Activated naive CD8-positive, alpha-beta T cell treated with anti-CD3 and anti-CD28 coated beads, Interleukin-2, amount 50 U/mL, for 24 hours (primary cell): ENCODE measurements at regions not wholly inside any gene's neighbourhood (a gene's known extent, or its start where the extent isn't known, plus 50 kb on each side); places are given as distances from the start of the nearest gene placed in this dataset.

Source experiments
- ATAC-seq: fragments of 150-1000 bp; cut with Tn5 transposase; one replicate; pipeline ENCODE4 v1.10.0; 2021
- DNase-seq: peaks from one replicate; pipeline ENCODE4 v3.0.0; 2021
- H3K27ac Mint-ChIP-seq: one replicate; pipeline ENCODE4 v1.8.0; 2021; ENCODE audit warnings: mild to moderate bottlenecking, mixed read lengths
- H3K27me3 Mint-ChIP-seq: one replicate; pipeline ENCODE4 v1.8.0; 2021; ENCODE audit warnings: mixed read lengths
- H3K36me3 Mint-ChIP-seq: one replicate; pipeline ENCODE4 v1.8.0; 2021; ENCODE audit warnings: low read depth, mixed read lengths
- H3K4me1 Mint-ChIP-seq: one replicate; pipeline ENCODE4 v1.8.0; 2021; ENCODE audit warnings: mixed read lengths
- H3K4me3 Mint-ChIP-seq: one replicate; pipeline ENCODE4 v1.8.0; 2021; ENCODE audit warnings: mild to moderate bottlenecking, moderate library complexity, mixed read lengths
- H3K9me3 Mint-ChIP-seq: one replicate; pipeline ENCODE4 v1.8.0; 2021; ENCODE audit warnings: mixed read lengths

DNA sequence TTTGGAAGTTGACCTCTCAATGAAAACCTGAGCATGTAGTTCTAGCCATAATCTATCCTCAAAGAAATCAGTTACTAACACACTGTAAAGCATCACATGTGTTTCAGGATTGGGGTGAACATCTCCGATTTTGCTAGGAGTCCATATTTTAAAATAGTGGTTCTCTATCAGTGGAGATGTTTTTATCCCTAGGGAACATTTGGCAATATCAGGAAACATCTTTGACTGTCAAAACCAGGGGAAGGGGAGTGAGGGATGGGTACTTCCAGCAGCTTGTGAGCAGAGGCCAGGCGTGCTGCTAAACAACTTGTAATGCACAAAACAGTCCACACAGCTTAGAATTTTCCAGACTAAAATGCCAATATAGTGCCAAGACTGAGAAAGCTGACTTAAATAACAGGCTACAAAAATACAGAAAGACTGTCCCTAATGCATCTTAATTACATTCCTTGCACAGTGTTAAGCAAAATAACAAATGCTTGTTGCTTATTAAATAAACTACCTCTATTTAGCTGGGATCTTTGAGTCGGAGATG, 120.9 kb downstream of the CRPPA start:
- no peak for DNase-seq
- Mint-ChIP-seq H3K27me3 (no peaks in the 10 kb centered on the region), H3K27ac (no peak overlapping the region), H3K36me3 (no peaks in the 10 kb centered on the region), H3K4me3 (no peak overlapping the region), H3K4me1 (no peaks in the 10 kb centered on the region), H3K9me3 (no peaks in the 10 kb centered on the region)
- no peak for ATAC-seq

DNA sequence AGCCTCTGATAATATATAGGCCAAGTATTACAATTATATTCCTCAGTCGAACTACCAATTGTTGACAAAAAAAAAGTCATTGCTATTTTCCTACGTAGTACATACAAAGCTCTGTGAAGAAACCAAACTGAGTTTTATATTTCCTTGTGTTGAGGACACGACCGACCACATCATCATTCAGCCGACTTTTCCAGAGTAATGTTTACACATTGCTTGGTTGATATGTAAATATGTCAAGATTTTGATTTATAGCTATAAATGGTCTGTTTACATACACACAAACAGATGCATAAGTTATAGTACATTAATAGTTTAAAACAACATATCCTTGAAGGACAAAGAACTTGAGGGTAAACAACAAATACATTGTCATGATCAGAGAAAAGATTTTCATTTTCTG, 121.5 kb downstream of the CRPPA start:
- ATAC-seq (no peak), DNase-seq (no peak)
- H3K4me1 Mint-ChIP-seq: no peaks in the 10 kb centered on the region
- no peaks in the 10 kb centered on the region for H3K27me3 Mint-ChIP-seq
- no peaks in the 10 kb centered on the region for H3K36me3 Mint-ChIP-seq
- H3K27ac Mint-ChIP-seq: no peak overlapping the region
- H3K4me3 Mint-ChIP-seq: no peak overlapping the region
- H3K9me3 Mint-ChIP-seq: no peaks in the 10 kb centered on the region

DNA sequence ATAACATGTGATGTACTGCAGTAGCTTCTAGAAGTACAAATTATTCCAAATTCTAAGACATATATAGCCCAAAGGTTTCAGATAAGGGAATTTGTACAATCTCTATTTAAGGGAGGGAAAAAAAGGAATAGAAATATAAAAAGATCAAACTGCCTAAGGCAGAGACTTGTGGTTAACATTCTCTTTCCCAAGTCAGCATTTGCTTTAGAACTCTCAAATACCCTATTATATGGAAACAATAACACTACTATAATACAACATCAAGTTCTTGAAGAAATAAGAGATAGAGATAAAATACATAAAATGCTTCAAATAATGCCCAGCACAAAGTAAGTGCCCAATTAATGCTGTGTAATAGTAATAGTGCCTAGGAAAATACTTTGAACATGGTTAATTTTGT, 123.1 kb downstream of the CRPPA start:
- Mint-ChIP-seq H3K4me1 (no peaks in the 10 kb centered on the region), H3K27ac (no peak overlapping the region), H3K4me3 (no peak overlapping the region), H3K36me3 (no peaks in the 10 kb centered on the region), H3K9me3 (no peaks in the 10 kb centered on the region), H3K27me3 (no peaks in the 10 kb centered on the region)
- DNase-seq (no peak), ATAC-seq (no peak)

DNA sequence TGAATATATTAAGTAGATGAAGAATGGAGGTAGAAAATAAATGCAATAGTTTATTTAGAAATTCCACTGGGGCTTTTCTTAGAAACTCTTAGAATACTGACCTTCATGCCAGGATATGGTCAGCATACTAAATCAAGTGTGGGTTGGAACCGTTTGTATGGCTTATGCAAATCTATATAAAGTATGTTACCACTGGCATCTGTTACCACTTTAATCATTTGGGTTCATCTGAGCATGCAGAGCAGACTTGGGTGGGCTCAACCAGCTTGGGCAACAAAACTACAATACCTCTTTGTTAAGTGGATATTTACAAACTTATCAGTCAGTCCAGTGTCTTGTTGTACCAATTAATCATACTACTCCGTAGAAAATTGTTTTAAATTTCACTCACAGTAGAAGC, 125.8 kb downstream of the CRPPA start:
- Mint-ChIP-seq H3K4me1 (no peaks in the 10 kb centered on the region), H3K27me3 (no peaks in the 10 kb centered on the region), H3K9me3 (no peaks in the 10 kb centered on the region), H3K27ac (no peak overlapping the region), H3K36me3 (no peaks in the 10 kb centered on the region), H3K4me3 (no peak overlapping the region)
- DNase-seq (no peak), ATAC-seq (no peak)

DNA sequence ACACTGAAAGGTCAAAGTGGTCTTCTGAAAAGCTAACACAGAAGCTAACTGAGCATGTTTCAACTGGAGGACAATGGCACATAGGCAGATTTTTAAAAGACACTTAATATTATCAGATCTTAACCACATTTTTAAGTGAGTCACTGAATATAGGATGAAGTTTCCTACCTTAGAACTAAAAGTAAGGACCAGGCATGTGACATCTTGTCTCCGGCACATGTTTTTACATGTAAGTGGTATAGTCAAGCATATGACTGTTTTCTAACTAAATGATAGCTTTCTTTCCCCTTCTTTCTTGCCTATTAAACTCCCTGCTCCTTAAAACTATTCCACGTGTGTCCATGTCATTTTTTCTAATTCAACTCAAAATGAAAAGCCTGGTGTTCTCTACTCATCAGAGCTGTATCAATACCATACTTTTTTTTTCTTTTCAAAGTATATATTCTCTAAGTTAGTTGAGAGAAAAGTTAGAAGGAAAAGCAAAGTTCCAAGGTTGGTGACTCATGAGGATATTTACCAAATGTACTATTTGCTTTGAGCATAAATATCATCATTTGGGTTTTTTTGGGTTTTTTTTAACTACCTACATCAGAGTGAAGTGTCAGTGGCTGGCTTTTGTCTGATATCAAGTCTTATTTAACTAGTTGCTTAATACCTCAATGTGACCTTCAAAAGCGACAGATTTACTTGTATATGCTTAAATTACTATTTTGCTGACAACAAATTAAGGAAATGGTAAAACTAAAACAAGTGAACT, 127.5 kb downstream of the CRPPA start:
- no peak for ATAC-seq
- H3K4me1 Mint-ChIP-seq: no peaks in the 10 kb centered on the region

DNA sequence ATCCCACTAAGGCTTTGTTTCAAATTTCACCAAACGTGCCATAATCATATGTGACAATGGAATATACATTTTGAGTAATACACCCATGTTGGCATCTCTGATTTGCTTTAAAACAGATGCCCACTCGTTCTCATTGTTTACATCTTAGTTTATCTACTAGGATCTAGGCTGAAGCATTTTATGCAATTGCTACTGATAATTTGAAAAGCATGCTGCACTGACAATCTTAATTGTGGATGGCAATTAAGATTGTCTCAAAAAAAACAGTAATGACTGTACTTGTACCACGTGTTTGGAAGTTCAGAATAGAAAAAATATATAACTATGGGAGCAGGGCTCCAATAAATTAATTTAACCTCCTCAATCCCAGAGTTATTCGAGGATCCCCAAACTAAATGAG, 136.8 kb downstream of the CRPPA start:
- H3K27me3 Mint-ChIP-seq: no peaks in the 10 kb centered on the region

More for the DNA sequence above, 127.5 kb downstream of the CRPPA start:
- no peak overlapping the region for H3K4me3 Mint-ChIP-seq
- no peaks in the 10 kb centered on the region for H3K36me3 Mint-ChIP-seq
- DNase-seq: no peak
- no peak overlapping the region for H3K27ac Mint-ChIP-seq
- H3K27me3 Mint-ChIP-seq: no peaks in the 10 kb centered on the region
- no peaks in the 10 kb centered on the region for H3K9me3 Mint-ChIP-seq

DNA sequence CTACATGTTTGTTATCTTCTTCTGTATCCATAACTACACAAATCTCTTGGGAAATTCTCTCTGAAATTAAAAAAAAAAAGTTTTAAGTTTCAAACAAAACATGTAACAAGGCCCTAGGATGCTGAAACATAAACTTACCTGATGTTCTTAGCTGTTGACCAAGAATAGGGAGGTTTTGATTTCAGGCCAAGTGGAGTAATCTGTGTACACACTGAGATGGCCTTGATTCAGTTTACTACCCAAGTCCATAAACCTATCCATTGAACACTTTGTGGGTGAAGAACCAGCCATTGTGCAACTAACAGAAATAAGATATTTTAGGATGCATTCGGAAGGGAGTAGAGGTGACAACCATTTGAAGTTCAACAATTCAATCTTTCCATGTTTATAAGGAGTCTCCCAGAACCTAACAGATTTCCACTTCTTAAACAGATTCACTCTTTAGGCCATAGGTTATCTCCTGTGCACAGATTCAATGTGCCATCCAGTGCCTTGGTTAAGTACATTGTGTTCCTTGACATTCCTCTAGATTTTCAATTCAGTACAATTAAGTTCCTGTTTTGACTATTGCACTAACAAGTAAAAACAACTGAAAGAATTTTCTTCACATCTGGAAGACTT, 143.1 kb downstream of the CRPPA start:
- no peak for DNase-seq
- Mint-ChIP-seq H3K36me3 (no peaks in the 10 kb centered on the region), H3K4me1 (no peaks in the 10 kb centered on the region), H3K27me3 (no peaks in the 10 kb centered on the region), H3K4me3 (no peak overlapping the region), H3K9me3 (peaks cover 5% of the 10 kb centered on the region), H3K27ac (no peak overlapping the region)
- ATAC-seq: no peak

More for the DNA sequence above, 136.8 kb downstream of the CRPPA start:
- no peak for ATAC-seq
- H3K27ac Mint-ChIP-seq: no peak overlapping the region
- H3K9me3 Mint-ChIP-seq: peaks cover 5% of the 10 kb centered on the region
- no peak for DNase-seq
- no peaks in the 10 kb centered on the region for H3K36me3 Mint-ChIP-seq
- no peak overlapping the region for H3K4me3 Mint-ChIP-seq
- no peaks in the 10 kb centered on the region for H3K4me1 Mint-ChIP-seq

DNA sequence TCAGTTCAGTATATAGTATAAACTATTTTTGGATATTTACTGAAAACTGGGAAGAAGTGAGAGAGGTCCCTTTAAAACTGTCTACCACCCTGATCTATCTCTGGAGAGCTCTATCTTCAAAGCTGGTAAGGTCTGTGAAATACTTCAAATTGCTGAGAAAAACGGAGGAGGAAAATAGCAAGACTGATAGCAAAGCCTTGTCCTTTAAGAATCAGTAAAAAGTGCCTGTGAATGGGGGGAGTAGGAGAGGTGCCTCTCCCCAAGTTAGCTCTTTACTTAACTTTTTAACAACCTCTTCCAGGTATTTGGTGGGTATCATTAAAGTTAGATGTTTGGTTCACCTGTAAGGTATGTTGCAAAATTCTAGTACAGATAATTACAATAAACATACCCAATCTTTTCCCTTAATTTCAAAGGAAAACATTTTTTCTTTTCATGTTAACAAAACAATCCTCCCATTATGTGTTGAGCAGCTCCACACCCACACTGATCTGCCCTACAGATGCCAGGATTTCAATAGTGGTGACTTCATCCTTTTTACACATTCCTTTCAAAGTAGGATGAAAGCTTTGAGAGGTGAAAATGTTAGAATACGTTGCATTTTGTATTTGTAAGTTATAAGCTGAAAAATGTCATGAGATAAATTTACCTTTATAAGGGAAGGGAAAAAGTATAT, 149.2 kb downstream of the CRPPA start:
- ATAC-seq (no peak), DNase-seq (no peak)
- no peaks in the 10 kb centered on the region for H3K9me3 Mint-ChIP-seq
- no peak overlapping the region for H3K4me3 Mint-ChIP-seq
- H3K27ac Mint-ChIP-seq: no peak overlapping the region
- no peaks in the 10 kb centered on the region for H3K4me1 Mint-ChIP-seq
- H3K27me3 Mint-ChIP-seq: no peaks in the 10 kb centered on the region
- no peaks in the 10 kb centered on the region for H3K36me3 Mint-ChIP-seq

DNA sequence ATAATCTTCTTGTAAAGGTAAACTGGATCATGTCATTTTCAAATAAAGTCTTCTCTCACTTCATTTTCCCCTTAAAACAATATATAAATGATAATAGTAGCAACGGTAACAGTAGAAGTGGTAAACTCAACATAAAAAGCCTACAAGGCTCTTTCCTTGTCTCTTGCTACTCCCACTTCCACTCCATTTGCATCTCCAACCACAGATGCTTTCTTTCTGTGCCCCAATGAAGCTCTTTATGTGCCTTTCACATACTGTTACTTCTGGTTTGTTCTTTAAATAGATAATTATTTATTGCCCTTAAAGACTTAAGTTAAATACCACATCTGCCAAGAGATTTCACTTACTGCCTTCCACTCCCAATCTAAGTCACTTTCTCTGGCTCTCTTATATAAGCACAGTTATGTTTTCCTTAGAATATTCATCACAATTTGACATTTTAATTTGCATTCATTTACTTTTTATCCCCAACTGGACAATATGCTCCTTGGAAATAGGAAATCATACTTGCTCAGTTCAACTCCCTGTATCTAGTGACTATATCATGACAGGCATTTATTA, 149.9 kb downstream of the CRPPA start:
- Mint-ChIP-seq H3K4me1 (no peaks in the 10 kb centered on the region), H3K27ac (no peak overlapping the region), H3K27me3 (no peaks in the 10 kb centered on the region), H3K9me3 (no peaks in the 10 kb centered on the region), H3K4me3 (no peak overlapping the region), H3K36me3 (no peaks in the 10 kb centered on the region)
- ATAC-seq (no peak), DNase-seq (no peak)

DNA sequence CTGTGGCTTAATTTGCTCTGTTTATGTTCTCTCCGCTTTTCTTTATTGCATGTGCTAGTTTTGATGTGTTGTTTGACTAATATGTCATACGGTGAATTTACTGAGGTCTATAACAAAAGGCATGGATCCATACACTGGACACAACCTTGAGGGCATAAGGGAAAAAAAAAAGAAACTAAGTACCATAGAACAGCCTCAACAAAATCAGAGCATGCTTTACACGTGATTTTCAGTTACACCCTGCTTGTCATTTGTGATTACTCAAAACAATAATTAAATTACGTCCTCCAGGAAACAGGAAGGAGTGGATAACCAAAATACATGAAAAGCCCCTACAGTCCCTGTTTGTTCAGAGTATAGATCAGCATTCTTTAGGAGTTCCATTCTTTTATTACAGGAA, 150.5 kb downstream of the CRPPA start:
- H3K36me3 Mint-ChIP-seq: no peaks in the 10 kb centered on the region
- no peaks in the 10 kb centered on the region for H3K27me3 Mint-ChIP-seq
- DNase-seq (no peak), ATAC-seq (no peak)
- no peaks in the 10 kb centered on the region for H3K4me1 Mint-ChIP-seq
- no peaks in the 10 kb centered on the region for H3K9me3 Mint-ChIP-seq
- no peak overlapping the region for H3K27ac Mint-ChIP-seq
- no peak overlapping the region for H3K4me3 Mint-ChIP-seq

DNA sequence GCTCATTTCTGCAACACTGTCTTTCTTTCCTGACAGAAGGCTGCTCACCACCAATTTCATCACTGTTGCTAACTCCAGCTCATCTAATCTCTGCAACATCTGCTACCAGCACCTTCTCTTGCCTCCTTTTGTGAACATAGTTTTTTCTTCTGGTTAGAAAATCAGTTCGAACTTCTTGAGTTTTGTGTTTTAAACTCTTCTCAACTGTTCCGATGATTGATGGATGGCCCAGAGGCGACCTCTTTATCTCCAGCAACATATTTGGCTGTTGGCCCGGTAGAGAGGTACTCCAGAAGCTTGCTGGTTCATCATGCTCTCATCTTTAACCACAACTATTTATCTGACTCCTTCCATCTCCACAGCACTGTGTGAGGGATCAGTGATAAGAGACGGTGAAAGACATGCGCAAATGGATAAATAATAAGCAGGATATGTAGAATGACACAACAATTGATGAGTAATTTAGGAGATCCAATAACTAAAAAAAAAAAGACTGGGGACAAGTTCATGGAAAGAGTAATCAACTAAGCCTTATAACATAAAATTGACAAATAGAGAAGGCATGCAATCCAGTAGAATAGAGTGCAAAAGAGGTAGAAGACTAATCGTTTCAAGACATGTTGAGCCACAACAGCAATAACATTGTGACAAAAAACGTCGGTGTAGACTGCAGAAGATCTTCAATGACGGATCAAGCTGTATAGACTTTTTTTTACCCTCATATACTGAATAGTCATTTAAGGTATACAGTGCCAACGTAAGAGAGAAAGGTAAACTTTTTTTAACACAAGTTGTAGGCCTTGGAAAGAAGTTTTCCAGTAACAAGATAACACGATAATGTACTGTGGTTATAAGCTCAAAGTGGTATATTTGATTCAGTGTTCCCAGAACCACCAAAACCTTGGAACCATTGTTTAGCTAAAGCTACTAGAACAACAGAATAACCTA, 152.2 kb downstream of the CRPPA start:
- Mint-ChIP-seq H3K4me1 (no peaks in the 10 kb centered on the region), H3K9me3 (no peaks in the 10 kb centered on the region), H3K27me3 (no peaks in the 10 kb centered on the region), H3K36me3 (no peaks in the 10 kb centered on the region), H3K27ac (no peak overlapping the region), H3K4me3 (no peak overlapping the region)
- DNase-seq (no peak), ATAC-seq (no peak)

DNA sequence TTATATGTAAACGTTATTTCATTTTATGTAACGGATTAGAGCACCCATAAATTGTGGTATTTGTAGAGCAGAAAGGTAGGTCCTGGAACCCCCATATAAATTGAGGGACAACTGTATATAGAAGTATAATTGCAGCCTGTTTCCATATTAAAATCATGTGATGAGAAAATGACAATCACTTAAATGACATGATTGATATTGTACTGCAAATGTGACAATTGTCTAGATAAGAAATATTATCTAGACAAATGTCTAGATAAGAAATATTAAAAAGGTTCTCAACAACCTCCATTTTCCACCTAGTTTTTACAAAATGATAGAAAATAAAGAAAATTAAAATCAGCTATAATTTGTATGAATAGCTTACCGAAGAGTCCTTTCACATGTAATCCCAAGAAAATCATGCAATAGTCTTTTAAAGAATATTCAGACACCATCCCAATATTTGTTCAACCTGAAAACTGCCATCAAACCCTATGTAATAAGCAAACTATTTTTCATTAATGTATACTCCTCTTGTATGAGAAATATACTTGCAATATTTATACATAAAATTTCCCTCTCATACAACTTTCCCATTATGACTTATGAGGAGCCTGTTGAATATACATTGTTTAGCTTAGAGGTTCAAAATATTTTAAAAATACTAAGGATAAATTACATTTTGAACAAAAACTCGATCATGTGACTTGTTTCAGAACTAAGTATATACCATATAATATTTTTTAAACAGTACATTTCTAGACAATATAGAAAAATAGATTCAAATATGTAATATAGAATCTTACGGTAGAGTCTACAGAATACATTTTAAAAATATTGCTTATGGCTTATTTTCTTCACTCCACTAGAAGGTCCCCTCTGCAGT, 153.2 kb downstream of the CRPPA start:
- Mint-ChIP-seq H3K27me3 (no peaks in the 10 kb centered on the region), H3K4me1 (no peaks in the 10 kb centered on the region), H3K4me3 (no peak overlapping the region), H3K9me3 (no peaks in the 10 kb centered on the region), H3K36me3 (no peaks in the 10 kb centered on the region), H3K27ac (no peak overlapping the region)
- no peak for ATAC-seq
- DNase-seq: no peak

DNA sequence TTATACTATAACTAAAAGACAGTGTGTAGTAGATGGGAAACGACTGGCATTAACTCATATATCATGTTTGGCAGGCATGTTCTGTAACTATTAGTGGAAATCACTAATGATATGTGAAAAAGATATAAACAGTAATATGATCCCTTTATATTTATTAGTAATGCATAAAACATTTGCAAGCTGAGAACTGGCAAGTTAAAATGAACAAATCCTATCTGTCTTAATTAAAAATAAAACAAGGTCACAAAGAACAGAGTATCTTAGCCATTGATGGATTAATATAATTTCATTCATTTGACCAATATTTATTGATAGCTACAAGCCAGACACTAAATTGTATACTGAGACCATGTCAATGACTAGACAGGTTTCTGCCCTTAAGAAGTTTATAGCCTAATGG, 154.5 kb downstream of the CRPPA start:
- Mint-ChIP-seq H3K9me3 (no peaks in the 10 kb centered on the region), H3K36me3 (peaks cover 2% of the 10 kb centered on the region), H3K27me3 (no peaks in the 10 kb centered on the region), H3K27ac (no peak overlapping the region), H3K4me1 (no peaks in the 10 kb centered on the region), H3K4me3 (no peak overlapping the region)
- DNase-seq (no peak), ATAC-seq (no peak)
